Upper lobe of right lung (tissue), 1 donor: ENCODE measurements at regions not wholly inside any gene's neighbourhood (a gene's known extent, or its start where the extent isn't known, plus 50 kb on each side); places are given as distances from the start of the nearest gene placed in this dataset.

Experiments
- ATAC-seq: fragments of 200-7000 bp; cut with Tn5 transposase; one replicate; pipeline ENCODE4 v1.9.1; 2020; ENCODE audit warnings: mild to moderate bottlenecking, moderate library complexity
- DNase-seq: peaks from one replicate; pipeline ENCODE4 v3.0.0-alpha.2; 2020
- H3K27ac ChIP-seq: fragments of 200-600 bp; one replicate; pipeline ENCODE4 v1.8.0; 2022
- H3K27me3 ChIP-seq: fragments of 200-600 bp; one replicate; pipeline ENCODE4 v1.8.0; 2022; ENCODE audit warnings: mild to moderate bottlenecking
- H3K36me3 ChIP-seq: fragments of 200-600 bp; one replicate; pipeline ENCODE4 v1.8.0; 2022
- H3K4me1 ChIP-seq: fragments of 200-600 bp; one replicate; pipeline ENCODE4 v1.8.0; 2022
- H3K4me3 ChIP-seq: fragments of 200-600 bp; one replicate; pipeline ENCODE4 v1.8.0; 2022; ENCODE audit warnings: mild to moderate bottlenecking
- H3K9me3 ChIP-seq: fragments of 200-600 bp; one replicate; pipeline ENCODE4 v1.8.0; 2022
- intact Hi-C: fragments of 100-400 bp; cut with DNase I; formaldehyde crosslinking; loops from one replicate; pipeline ENCODE4 v1.11.0; 2022
- TF ChIP-seq, protein P1 (sequence below): fragments of 200-600 bp; IDR thresholded peaks from one replicate; pipeline ENCODE4 v1.8.0; 2022; ENCODE audit warnings: antibody characterized with exemption
- donor health status: DM: no; HTN: yes; CAD: no; lungs with severe emphysema.

DNA sequence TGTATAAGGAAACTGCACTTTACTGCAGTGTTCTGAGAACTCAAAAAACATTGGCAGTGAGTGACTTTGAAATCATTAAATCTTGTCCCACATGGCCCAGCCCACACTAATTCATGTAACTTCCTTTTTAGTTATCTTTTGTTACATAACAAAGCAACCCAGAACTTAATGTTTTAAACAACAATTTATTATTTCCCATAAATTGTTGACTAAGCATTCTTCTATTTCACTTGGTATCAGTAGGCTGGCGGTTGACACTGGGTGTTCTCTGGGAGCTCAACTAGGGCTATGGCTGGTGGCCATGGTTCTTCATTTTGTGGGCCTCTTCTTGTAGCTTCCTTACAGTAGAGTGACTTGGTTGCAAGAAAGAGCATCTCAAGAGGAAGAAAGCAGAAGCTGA, 278.4 kb downstream of the RASEF start:
- Histone ChIP-seq H3K27me3 (no peaks in the 10 kb centered on the region), H3K4me3 (no peak overlapping the region), H3K36me3 (no peaks in the 10 kb centered on the region), H3K27ac (no peak overlapping the region), H3K4me1 (no peaks in the 10 kb centered on the region), H3K9me3 (no peaks in the 10 kb centered on the region)
- ATAC-seq, result no peak
- TF ChIP-seq, protein P1, sequence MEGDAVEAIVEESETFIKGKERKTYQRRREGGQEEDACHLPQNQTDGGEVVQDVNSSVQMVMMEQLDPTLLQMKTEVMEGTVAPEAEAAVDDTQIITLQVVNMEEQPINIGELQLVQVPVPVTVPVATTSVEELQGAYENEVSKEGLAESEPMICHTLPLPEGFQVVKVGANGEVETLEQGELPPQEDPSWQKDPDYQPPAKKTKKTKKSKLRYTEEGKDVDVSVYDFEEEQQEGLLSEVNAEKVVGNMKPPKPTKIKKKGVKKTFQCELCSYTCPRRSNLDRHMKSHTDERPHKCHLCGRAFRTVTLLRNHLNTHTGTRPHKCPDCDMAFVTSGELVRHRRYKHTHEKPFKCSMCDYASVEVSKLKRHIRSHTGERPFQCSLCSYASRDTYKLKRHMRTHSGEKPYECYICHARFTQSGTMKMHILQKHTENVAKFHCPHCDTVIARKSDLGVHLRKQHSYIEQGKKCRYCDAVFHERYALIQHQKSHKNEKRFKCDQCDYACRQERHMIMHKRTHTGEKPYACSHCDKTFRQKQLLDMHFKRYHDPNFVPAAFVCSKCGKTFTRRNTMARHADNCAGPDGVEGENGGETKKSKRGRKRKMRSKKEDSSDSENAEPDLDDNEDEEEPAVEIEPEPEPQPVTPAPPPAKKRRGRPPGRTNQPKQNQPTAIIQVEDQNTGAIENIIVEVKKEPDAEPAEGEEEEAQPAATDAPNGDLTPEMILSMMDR, result no peak
- intact Hi-C loops, result no loop called here
- no peak for DNase-seq

DNA sequence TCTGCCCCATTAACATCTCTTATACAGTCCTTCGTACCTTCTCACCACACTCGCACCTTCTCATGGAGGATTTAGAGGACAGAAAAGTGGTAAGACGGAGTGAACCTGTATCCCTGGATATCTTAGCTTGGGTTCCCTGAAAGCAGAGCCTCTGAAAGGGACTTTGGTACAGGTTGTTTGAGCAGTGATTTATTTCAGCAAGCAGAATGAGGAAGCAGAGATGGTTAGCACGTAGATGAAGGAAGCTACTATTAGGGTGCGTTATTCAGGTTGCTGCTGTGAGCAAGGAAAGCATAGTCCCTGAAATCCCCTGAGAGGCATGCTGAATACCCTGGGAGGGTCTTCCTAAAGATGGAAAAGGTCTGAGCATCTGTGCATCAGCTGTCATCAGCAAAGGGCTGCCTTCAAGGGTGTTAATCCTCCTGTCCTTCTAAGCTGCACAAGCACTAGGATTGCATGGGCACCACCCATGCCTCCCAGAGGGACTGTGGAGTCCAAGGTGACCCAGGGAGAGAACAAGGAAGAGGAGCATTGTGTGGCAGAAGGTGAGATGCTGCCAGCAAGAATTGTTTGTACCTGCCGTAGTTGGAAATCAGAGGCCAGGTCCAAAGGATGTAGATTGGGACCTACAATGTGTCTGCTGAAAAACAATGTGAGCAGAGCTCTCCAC, 273.7 kb downstream of the RASEF start:
- TF ChIP-seq, protein P1, result no peak
- ATAC-seq, result no peak
- Histone ChIP-seq H3K9me3 (no peaks in the 10 kb centered on the region), H3K36me3 (no peaks in the 10 kb centered on the region), H3K27ac (no peak overlapping the region), H3K4me1 (no peaks in the 10 kb centered on the region), H3K4me3 (no peak overlapping the region), H3K27me3 (no peaks in the 10 kb centered on the region)
- intact Hi-C loops, result no loop called here
- no peak for DNase-seq

DNA sequence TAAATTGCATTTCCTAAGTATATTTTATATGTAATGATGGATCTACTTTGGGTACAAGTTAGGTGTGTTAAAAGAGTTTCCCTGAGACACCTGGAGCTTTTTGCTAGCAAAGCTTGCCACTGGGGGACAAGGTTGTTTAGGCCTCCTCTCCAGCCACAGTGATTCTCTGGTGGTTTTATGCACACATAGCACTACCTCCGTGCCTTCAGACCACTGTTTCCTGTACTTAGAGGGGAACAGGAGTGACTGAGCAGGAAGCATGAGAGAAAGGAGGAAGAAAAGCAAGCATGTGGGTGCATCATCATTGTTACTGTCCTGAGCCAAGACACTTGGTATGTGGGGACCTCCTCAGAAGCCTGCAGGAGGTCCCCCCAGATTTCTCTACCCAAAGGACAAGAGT, 272.1 kb downstream of the RASEF start:
- no peaks in the 10 kb centered on the region for H3K9me3 ChIP-seq
- TF ChIP-seq, protein P1, result no peak
- H3K27me3 ChIP-seq, result no peaks in the 10 kb centered on the region
- no peaks in the 10 kb centered on the region for H3K4me1 ChIP-seq
- no peak overlapping the region for H3K4me3 ChIP-seq
- intact Hi-C loops, result no loop called here
- ATAC-seq, result no peak
- H3K36me3 ChIP-seq, result no peaks in the 10 kb centered on the region
- no peak overlapping the region for H3K27ac ChIP-seq
- DNase-seq, result no peak

GRCh38 chr9:82791692-82792091, 271.2 kb downstream of the RASEF start:
- Histone ChIP-seq H3K27ac (no peak overlapping the region), H3K36me3 (no peaks in the 10 kb centered on the region), H3K27me3 (no peaks in the 10 kb centered on the region), H3K4me3 (no peak overlapping the region), H3K4me1 (no peaks in the 10 kb centered on the region), H3K9me3 (no peaks in the 10 kb centered on the region)
- no peak for DNase-seq
- no peak for ATAC-seq
- TF ChIP-seq, protein P1, result no peak
- intact Hi-C loops, result no loop called here

DNA sequence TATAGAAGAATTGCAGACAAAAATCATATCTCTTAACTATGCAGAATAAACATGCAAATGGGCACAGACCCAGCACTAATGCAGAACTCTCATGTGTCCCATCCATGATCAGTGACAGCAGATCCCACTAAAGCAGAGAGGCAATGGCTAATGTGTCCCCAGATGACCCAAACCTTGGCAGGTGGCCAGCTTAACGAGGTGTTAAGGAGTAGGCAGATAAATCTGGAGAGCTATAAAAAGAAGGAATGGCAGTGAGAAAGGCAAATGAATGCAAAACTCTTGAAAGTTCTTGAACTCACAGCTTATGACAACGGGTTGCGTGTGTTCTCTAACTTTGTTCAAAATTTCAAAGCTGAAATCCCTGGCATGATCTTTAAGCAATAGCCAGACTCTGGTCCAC, 265.4 kb downstream of the RASEF start:
- TF ChIP-seq, protein P1, result no peak
- H3K36me3 ChIP-seq, result no peaks in the 10 kb centered on the region
- no peak overlapping the region for H3K27ac ChIP-seq
- ATAC-seq, result no peak
- H3K27me3 ChIP-seq, result no peaks in the 10 kb centered on the region
- no peak overlapping the region for H3K4me3 ChIP-seq
- no peaks in the 10 kb centered on the region for H3K9me3 ChIP-seq
- intact Hi-C loops, result no loop called here
- no peaks in the 10 kb centered on the region for H3K4me1 ChIP-seq
- DNase-seq, result no peak

- Histone ChIP-seq H3K4me1 (no peaks in the 10 kb centered on the region), H3K36me3 (no peaks in the 10 kb centered on the region), H3K9me3 (no peaks in the 10 kb centered on the region), H3K27ac (no peak overlapping the region), H3K27me3 (no peaks in the 10 kb centered on the region), H3K4me3 (no peak overlapping the region)
- ATAC-seq (no peak), DNase-seq (no peak)
- TF ChIP-seq, protein P1, result no peak
- intact Hi-C loops, result no loop called here
Observed at GRCh38 chr9:82799286-82799685, 263.7 kb downstream of the RASEF start.
